Retinal pigment epithelial cell (primary cell): ENCODE measurements at regions not wholly inside any gene's neighbourhood (a gene's known extent, or its start where the extent isn't known, plus 50 kb on each side); places are given as distances from the start of the nearest gene placed in this dataset.

ENCODE experiments used
- DNase-seq: peaks from one replicate; pipeline ENCODE4 v3.0.0-alpha.2; 2010; ENCODE audit warnings: low read depth
- H3K4me3 ChIP-seq: 2 replicates; pipeline ENCODE4 v1.5.1; 2011; ENCODE audit warnings: mild to moderate bottlenecking, low read length, control low read depth, moderate library complexity
- CTCF ChIP-seq: conservative IDR thresholded peaks from 2 replicates; pipeline ENCODE4 v1.5.1; 2011; ENCODE audit warnings: low read depth, low read length, control low read depth, inconsistent platforms

GRCh38 chr14:84975241-84975902 lies 554.6 kb upstream of the FLRT2 start:
- no peak for TF ChIP-seq CTCF
- no peak overlapping the region for H3K4me3 ChIP-seq
- DNase-seq, result no peak

- TF ChIP-seq CTCF, result no peak
- no peak for DNase-seq
- H3K4me3 ChIP-seq, result no peak overlapping the region
These were observed 553.1 kb upstream of the FLRT2 start for GRCh38 chr14:84976805-84977204.

GRCh38 chr14:84987042-84987441 lies 542.9 kb upstream of the FLRT2 start:
- no peak for DNase-seq
- H3K4me3 ChIP-seq, result no peak overlapping the region
- TF ChIP-seq CTCF, result no peak

- DNase-seq, result no peak
- H3K4me3 ChIP-seq, result no peak overlapping the region
- TF ChIP-seq CTCF, result no peak
These were observed 541.6 kb upstream of the FLRT2 start for GRCh38 chr14:84988357-84988756.

- no peak overlapping the region for H3K4me3 ChIP-seq
- no peak for DNase-seq
- no peak for TF ChIP-seq CTCF
These were observed 538.9 kb upstream of the FLRT2 start for GRCh38 chr14:84991021-84991420.

GRCh38 chr14:84998216-84998615 lies 531.7 kb upstream of the FLRT2 start:
- TF ChIP-seq CTCF, result no peak
- H3K4me3 ChIP-seq, result no peak overlapping the region

GRCh38 chr14:85002846-85003245 lies 527.1 kb upstream of the FLRT2 start:
- no peak for TF ChIP-seq CTCF

More at GRCh38 chr14:84998216-84998615, 531.7 kb upstream of the FLRT2 start:
- no peak for DNase-seq

More at GRCh38 chr14:85002846-85003245, 527.1 kb upstream of the FLRT2 start:
- H3K4me3 ChIP-seq, result no peak overlapping the region
- no peak for DNase-seq
